GM12801 (cell line): ENCODE measurements at regions not wholly inside any gene's neighbourhood (a gene's known extent, or its start where the extent isn't known, plus 50 kb on each side); places are given as distances from the start of the nearest gene placed in this dataset.

ENCODE experiments used
- TF ChIP-seq, protein P1 (sequence below): IDR thresholded peaks from one replicate; pipeline ENCODE4 v1.5.1; 2011; ENCODE audit warnings: control low read depth; ENCODE audit not compliant: insufficient read length; ENCODE audit errors: extremely low read depth

DNA sequence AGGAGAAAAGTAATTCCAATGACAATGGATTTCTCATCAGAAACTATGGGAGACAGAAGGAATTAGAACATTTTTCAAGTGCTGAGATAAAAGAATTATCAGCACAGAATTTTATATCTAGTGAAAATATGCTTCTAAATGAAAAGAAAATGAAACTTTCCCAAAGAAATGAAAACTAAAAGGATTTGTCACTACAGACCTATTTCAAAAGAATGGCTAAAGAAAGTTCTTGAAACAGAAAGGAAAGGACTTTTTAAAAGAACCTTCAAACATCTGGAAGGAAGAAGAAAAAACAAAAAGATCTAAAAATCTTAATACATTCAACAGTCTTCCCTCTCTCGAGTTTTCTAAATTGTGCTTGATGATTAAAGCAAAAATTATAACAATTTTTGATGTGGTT, 255.4 kb downstream of the FAM76B start:
- TF ChIP-seq, protein P1, sequence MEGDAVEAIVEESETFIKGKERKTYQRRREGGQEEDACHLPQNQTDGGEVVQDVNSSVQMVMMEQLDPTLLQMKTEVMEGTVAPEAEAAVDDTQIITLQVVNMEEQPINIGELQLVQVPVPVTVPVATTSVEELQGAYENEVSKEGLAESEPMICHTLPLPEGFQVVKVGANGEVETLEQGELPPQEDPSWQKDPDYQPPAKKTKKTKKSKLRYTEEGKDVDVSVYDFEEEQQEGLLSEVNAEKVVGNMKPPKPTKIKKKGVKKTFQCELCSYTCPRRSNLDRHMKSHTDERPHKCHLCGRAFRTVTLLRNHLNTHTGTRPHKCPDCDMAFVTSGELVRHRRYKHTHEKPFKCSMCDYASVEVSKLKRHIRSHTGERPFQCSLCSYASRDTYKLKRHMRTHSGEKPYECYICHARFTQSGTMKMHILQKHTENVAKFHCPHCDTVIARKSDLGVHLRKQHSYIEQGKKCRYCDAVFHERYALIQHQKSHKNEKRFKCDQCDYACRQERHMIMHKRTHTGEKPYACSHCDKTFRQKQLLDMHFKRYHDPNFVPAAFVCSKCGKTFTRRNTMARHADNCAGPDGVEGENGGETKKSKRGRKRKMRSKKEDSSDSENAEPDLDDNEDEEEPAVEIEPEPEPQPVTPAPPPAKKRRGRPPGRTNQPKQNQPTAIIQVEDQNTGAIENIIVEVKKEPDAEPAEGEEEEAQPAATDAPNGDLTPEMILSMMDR = no peak

DNA sequence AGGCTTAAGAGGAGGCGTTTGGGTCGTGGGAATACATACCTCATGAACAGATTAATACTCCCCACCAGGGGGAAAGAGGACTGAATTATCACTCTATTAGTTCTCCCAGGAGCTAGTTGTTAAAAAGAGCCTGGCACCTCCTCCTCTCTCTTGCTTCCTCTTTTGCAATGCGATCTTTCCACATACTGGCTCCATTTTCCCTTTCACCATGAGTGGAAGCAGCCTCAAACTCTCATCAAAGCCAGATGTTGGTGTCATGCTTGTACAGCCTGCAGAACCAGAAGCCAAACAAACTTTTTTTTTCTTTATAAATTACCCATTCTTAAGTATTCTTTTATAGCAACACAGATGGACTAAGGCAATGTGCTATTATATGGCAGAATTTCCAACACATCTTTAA, 258.5 kb downstream of the FAM76B start:
- TF ChIP-seq, protein P1 = no peak

DNA sequence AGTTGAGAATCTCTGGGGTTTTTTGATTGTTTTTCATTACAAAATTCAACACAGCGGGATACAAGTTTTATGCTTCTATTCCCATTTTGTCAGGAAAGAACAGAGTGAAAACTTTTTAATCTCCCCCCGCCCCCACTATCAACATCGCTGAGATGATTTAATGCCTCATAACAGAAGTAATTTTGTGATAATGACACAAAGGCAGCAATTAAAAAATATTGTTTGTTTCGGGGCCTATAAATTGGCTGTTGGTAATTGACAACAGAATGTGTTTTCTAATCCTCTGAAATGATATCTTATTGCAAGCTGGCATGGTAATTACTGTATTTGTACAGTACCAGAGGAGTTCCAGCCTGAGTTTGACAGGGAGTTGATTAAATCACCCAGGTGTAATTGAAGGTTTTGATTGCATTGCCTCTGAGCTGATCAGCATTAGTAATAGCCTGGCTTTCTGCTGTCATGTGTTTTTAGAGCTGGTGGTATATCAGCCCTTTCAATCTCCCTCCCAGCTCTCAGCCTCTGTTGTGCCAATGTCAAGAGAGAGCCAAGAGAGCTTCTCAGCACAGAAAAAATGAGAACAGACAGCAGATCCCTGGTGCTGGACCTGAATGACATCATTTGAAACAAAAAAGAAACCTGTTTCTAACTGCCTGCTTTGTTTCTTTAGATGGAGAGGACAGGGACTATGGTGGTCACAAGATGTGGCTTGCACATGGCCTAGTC, 265.1 kb downstream of the FAM76B start:
- TF ChIP-seq, protein P1 = no peak

DNA sequence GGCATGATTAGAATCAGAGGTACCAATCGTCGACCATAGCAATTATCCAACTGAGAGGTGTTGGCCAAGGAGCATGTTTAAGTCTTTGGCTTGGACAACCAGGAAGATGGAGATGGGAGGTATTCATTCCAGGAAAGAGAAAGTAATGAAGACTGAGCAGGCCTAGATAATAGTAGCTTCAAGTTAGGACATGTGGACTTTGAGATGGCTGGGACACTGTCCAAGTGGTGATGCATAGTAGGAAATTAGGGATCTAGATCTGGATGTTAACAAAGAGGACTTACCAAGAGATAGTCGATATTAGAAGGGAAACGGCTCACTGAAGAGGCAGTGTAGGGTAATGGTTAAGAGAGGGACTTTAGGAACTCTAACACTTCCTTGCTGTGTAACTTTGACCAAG, 266.7 kb downstream of the FAM76B start:
- TF ChIP-seq, protein P1 = no peak

DNA sequence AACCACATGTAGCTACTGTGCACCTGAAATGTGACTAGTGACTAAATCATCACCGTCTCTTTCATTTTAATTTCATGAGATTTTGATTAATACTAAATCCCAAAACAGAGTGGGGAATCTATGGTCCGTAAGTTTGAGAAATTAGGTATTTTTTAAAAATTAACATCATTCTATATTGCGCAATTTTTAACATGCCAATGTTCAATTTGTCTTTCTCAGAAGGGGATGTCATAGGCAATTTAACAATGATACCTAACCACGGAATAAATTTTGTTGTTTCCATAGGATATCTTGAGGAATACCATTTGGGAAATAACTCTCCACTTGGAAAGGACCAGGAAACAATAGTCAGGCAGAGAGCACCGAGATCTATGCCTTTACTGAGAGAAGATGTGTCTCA, 267.7 kb downstream of the FAM76B start:
- TF ChIP-seq, protein P1 = no peak

DNA sequence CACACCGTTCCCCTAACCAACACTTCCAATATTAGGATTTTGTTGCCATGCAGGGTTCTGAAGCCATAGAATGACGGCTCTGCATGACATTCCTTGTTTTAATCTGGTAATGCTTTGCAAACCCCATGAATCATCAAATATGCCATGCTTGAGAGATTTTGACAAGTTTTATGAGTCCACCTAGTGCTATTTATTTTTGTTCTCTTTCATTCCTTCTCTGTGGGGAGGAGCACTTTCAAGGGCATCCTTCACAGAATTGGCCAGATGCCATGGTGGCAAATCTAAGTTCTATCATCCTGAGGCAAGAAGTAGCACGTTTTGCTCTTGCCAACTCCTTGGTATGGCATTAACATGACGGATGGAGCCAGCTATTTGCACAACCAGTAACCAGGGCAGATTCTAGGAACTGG, 268.4 kb downstream of the FAM76B start:
- TF ChIP-seq, protein P1 = no peak

DNA sequence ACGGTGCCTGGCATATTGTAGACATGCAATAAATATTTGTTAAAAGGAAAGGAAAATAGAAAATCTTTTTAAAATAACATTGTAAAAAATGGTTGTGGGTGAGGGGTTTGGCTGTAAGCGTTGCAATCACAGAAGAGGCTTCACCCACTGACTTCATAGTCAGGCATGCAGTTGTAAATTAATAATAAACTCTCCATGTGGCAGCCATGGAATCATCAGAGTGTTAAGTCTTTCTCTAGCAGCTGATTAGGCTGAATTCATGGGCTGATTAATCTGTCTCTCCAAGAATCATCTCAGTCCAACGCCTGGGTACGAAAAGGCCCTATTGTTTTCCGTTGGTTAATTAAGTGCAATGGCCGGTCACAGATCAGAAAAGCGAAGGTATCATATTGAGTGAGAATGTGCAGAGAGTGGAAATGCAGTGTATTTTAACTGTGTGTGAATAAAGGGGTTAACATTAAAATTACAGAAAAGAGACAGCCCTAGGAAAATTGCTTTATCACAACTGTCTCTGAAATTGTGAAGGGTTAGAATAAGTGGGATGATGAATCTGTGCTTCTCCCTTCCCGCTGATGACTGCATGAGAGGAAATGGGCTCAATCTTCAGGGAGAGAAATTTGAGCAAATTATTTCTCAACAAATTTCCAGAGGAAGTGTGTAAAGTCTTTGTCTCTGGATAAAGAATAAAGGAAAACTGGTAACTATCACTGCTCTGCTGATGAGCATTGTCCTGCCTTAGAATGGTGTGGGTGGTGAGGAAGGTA, 269.0 kb downstream of the FAM76B start:
- TF ChIP-seq, protein P1 = no peak
